ENCODE measurements at regions not wholly inside any gene's neighbourhood (a gene's known extent, or its start where the extent isn't known, plus 50 kb on each side); places are given as distances from the start of the nearest gene placed in this dataset.

- TF ChIP-seq CTCF (IDR thresholded peaks at IDR 0.05) (no peak), POLR2A (IDR thresholded peaks at IDR 0.05) (no peak)
Measured at GRCh38 chr3:70849911-70850699, 537.7 kb upstream of the MDFIC2 start.

Measured in uterus (tissue), 2 donors.